ENCODE measurements at regions not wholly inside any gene's neighbourhood (a gene's known extent, or its start where the extent isn't known, plus 50 kb on each side); places are given as distances from the start of the nearest gene placed in this dataset.

- TF ChIP-seq EP300 (IDR thresholded peaks at IDR 0.05) = no peak
- no peak for TF ChIP-seq CTCF (IDR thresholded peaks at IDR 0.05)
- no peak for TF ChIP-seq POLR2A (IDR thresholded peaks at IDR 0.05)
These were observed 106.1 kb upstream of the FER start for GRCh38 chr5:108641596-108641995.
